HEK293 (cell line): ENCODE measurements at regions not wholly inside any gene's neighbourhood (a gene's known extent, or its start where the extent isn't known, plus 50 kb on each side); places are given as distances from the start of the nearest gene placed in this dataset.

Experiments
- SP3 ChIP-seq: fragments of 450-650 bp; formaldehyde crosslinking; IDR thresholded peaks from 2 replicates; pipeline ENCODE4 v1.5.1; 2016; ENCODE audit warnings: missing biosample characterization, missing genetic modification characterization
- ZBTB8A ChIP-seq: fragments of 450-650 bp; formaldehyde crosslinking; IDR thresholded peaks from 2 replicates; pipeline ENCODE4 v1.5.1; 2016; ENCODE audit warnings: missing biosample characterization, missing genetic modification characterization
- ZEB2 ChIP-seq: fragments of 450-650 bp; formaldehyde crosslinking; IDR thresholded peaks from 2 replicates; pipeline ENCODE4 v1.5.1; 2016; ENCODE audit warnings: missing biosample characterization, missing genetic modification characterization
- ZNF132 ChIP-seq: fragments of 450-650 bp; formaldehyde crosslinking; IDR thresholded peaks from 2 replicates; pipeline ENCODE4 v1.5.1; 2017; ENCODE audit warnings: missing biosample characterization, missing genetic modification characterization, borderline replicate concordance
- ZNF560 ChIP-seq: fragments of 450-650 bp; formaldehyde crosslinking; IDR thresholded peaks from 2 replicates; pipeline ENCODE4 v1.5.1; 2017; ENCODE audit warnings: missing biosample characterization, missing genetic modification characterization, borderline replicate concordance
- ZNF768 ChIP-seq: fragments of 450-650 bp; formaldehyde crosslinking; IDR thresholded peaks from 2 replicates; pipeline ENCODE4 v1.5.1; 2018; ENCODE audit warnings: missing biosample characterization, mild to moderate bottlenecking, missing genetic modification characterization
- ZSCAN30 ChIP-seq: fragments of 450-650 bp; IDR thresholded peaks from 2 replicates; pipeline ENCODE4 v1.5.1; 2018; ENCODE audit warnings: missing biosample characterization, mild to moderate bottlenecking, missing genetic modification characterization, moderate library complexity
- TF ChIP-seq, protein P1 (sequence below): fragments of 450-650 bp; formaldehyde crosslinking; IDR thresholded peaks from 2 replicates; pipeline ENCODE4 v1.5.1; 2016; ENCODE audit warnings: missing biosample characterization, missing genetic modification characterization
- TF ChIP-seq, protein P2 (sequence below): fragments of 450-650 bp; formaldehyde crosslinking; IDR thresholded peaks from 2 replicates; pipeline ENCODE4 v1.5.1; 2016; ENCODE audit warnings: missing biosample characterization, missing genetic modification characterization
- TF ChIP-seq, protein P3 (sequence below): fragments of 450-650 bp; formaldehyde crosslinking; IDR thresholded peaks from 2 replicates; pipeline ENCODE4 v1.5.1; 2016; ENCODE audit warnings: missing biosample characterization, missing genetic modification characterization
- TF ChIP-seq, protein P4 (sequence below): fragments of 450-650 bp; formaldehyde crosslinking; optimal IDR thresholded peaks from 2 replicates; pipeline ENCODE3; 2016; ENCODE audit warnings: missing biosample characterization, mild to moderate bottlenecking, missing genetic modification characterization
- TF ChIP-seq, protein P5 (sequence below): fragments of 450-650 bp; formaldehyde crosslinking; IDR thresholded peaks from 2 replicates; pipeline ENCODE4 v1.5.1; 2016; ENCODE audit warnings: missing biosample characterization, missing genetic modification characterization, borderline replicate concordance
- TF ChIP-seq, protein P6 (sequence below): fragments of 450-650 bp; formaldehyde crosslinking; IDR thresholded peaks from 2 replicates; pipeline ENCODE4 v1.5.1; 2017; ENCODE audit warnings: missing biosample characterization, missing genetic modification characterization

DNA sequence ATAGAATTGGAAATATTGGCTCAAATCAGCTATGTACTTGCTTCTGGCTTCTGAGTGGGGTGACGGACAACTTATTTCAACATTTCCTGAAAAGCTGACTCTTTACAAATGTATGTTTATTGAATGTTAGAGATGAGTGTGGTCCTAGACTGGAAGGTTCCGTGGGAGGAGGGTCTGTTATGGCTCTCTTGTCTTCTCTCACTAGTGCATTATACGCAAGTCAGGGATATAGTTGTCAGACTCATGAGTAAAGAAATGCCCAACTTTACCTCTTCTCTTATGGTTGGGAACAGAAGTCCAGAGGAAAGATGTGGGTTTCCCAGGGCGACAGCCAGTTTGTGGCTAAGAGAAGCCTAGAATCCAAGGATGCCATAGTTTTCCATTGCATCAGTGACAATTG, 839.3 kb upstream of the WWC1 start:
- TF ChIP-seq, protein P1, sequence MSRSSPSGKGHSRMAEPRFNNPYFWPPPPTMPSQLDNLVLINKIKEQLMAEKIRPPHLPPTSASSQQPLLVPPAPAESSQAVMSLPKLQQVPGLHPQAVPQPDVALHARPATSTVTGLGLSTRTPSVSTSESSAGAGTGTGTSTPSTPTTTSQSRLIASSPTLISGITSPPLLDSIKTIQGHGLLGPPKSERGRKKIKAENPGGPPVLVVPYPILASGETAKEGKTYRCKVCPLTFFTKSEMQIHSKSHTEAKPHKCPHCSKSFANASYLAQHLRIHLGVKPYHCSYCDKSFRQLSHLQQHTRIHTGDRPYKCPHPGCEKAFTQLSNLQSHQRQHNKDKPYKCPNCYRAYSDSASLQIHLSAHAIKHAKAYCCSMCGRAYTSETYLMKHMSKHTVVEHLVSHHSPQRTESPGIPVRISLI (tag by site-specific recombination): no peak
- TF ChIP-seq, protein P2, sequence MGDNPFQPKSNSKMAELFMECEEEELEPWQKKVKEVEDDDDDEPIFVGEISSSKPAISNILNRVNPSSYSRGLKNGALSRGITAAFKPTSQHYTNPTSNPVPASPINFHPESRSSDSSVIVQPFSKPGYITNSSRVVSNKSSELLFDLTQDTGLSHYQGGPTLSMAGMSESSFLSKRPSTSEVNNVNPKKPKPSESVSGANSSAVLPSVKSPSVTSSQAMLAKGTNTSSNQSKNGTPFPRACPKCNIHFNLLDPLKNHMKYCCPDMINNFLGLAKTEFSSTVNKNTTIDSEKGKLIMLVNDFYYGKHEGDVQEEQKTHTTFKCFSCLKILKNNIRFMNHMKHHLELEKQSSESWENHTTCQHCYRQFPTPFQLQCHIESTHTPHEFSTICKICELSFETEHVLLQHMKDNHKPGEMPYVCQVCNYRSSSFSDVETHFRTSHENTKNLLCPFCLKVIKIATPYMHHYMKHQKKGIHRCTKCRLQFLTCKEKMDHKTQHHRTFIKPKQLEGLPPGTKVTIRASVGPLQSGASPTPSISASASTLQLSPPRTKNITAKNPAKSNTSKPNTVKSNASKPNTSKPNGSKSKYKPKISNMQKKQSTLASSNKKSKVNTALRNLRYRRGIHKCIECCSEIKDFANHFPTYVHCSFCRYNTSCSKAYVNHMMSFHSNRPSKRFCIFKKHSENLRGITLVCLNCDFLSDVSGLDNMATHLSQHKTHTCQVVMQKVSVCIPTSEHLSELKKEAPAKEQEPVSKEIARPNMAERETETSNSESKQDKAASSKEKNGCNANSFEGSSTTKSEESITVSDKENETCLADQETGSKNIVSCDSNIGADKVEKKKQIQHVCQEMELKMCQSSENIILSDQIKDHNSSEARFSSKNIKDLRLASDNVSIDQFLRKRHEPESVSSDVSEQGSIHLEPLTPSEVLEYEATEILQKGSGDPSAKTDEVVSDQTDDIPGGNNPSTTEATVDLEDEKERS (tag by site-specific recombination): no peak
- TF ChIP-seq ZNF768 (no peak), SP3 (tag by site-specific recombination) (no peak), ZEB2 (tag by site-specific recombination) (no peak), ZNF560 (tag by site-specific recombination) (no peak), ZNF132 (tag by site-specific recombination) (no peak), ZSCAN30 (no peak), ZBTB8A (no peak)
- TF ChIP-seq, protein P3, sequence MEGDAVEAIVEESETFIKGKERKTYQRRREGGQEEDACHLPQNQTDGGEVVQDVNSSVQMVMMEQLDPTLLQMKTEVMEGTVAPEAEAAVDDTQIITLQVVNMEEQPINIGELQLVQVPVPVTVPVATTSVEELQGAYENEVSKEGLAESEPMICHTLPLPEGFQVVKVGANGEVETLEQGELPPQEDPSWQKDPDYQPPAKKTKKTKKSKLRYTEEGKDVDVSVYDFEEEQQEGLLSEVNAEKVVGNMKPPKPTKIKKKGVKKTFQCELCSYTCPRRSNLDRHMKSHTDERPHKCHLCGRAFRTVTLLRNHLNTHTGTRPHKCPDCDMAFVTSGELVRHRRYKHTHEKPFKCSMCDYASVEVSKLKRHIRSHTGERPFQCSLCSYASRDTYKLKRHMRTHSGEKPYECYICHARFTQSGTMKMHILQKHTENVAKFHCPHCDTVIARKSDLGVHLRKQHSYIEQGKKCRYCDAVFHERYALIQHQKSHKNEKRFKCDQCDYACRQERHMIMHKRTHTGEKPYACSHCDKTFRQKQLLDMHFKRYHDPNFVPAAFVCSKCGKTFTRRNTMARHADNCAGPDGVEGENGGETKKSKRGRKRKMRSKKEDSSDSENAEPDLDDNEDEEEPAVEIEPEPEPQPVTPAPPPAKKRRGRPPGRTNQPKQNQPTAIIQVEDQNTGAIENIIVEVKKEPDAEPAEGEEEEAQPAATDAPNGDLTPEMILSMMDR (tag by site-specific recombination): no peak
- TF ChIP-seq, protein P4, sequence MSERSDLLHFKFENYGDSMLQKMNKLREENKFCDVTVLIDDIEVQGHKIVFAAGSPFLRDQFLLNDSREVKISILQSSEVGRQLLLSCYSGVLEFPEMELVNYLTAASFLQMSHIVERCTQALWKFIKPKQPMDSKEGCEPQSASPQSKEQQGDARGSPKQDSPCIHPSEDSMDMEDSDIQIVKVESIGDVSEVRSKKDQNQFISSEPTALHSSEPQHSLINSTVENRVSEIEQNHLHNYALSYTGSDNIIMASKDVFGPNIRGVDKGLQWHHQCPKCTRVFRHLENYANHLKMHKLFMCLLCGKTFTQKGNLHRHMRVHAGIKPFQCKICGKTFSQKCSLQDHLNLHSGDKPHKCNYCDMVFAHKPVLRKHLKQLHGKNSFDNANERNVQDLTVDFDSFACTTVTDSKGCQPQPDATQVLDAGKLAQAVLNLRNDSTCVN (tag by site-specific recombination): no peak
- TF ChIP-seq, protein P5, sequence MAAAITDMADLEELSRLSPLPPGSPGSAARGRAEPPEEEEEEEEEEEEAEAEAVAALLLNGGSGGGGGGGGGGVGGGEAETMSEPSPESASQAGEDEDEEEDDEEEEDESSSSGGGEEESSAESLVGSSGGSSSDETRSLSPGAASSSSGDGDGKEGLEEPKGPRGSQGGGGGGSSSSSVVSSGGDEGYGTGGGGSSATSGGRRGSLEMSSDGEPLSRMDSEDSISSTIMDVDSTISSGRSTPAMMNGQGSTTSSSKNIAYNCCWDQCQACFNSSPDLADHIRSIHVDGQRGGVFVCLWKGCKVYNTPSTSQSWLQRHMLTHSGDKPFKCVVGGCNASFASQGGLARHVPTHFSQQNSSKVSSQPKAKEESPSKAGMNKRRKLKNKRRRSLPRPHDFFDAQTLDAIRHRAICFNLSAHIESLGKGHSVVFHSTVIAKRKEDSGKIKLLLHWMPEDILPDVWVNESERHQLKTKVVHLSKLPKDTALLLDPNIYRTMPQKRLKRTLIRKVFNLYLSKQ (tag by site-specific recombination): no peak
- TF ChIP-seq, protein P6, sequence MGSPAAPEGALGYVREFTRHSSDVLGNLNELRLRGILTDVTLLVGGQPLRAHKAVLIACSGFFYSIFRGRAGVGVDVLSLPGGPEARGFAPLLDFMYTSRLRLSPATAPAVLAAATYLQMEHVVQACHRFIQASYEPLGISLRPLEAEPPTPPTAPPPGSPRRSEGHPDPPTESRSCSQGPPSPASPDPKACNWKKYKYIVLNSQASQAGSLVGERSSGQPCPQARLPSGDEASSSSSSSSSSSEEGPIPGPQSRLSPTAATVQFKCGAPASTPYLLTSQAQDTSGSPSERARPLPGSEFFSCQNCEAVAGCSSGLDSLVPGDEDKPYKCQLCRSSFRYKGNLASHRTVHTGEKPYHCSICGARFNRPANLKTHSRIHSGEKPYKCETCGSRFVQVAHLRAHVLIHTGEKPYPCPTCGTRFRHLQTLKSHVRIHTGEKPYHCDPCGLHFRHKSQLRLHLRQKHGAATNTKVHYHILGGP: no peak
